ENCODE measurements at regions not wholly inside any gene's neighbourhood (a gene's known extent, or its start where the extent isn't known, plus 50 kb on each side); places are given as distances from the start of the nearest gene placed in this dataset.

DNA sequence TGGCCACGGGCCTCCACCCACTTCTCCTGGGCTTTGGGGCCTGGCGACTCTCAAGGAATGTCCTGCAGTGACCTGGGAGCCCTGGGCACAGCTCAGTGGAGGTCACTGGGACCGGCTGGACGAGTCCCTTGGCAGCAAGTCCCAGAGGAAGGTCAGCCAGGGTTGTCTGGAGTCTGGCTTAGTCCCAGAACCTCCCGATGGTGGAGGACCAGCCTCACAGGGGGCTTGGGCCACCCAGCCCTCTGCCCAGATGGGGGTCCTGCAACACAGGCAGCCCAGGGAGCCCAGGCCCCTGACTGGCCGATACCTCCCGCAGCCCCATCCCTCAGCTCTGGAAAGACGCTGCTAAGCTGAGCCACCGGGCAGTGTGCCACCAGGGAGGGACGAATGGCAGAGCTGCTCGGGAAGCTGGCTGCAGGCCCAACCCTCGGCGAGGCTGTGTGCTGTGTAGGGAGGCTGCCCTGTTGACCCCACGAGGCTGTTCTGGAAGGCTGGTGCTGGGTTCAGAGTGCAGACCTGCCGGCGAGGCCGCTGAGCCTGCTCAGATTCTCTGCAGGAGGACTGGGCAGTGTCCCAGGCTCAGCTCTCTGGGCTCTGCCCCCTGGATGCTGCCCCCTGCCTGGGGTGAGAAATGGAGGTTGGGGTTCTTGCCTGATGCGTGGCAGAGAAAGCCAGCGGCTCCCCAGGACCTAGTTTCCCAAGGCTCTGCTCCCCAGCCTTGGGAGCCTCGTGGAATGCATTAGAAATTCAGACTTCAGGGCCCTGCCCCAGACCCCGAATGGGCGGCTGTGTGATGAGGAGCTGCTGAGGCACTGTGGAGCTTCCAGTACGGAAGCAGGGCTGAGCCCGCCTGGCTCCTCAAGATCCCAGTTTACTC is 61.7 kb downstream of the ADRA2C start:
- H3K4me2 ChIP-seq (replicated peaks; ENCODE audit: extremely low read depth, low read length, poor library complexity, severe bottlenecking): no peak overlapping the region
- H3K9me3 ChIP-seq (replicated peaks in 1 of 2; ENCODE audit: control insufficient read depth in 1 of 2, insufficient read depth in 1 of 2, low read length in 2 of 2): no peaks in the 10 kb centered on the region
- Mint-ChIP-seq H3K9me3 (no peaks in the 10 kb centered on the region), H3K36me3 (no peaks in the 10 kb centered on the region), H3K4me3 (no peak overlapping the region), H3K27me3 (ENCODE audit: low read depth in 3 of 3) (peaks cover 4 to 7% (median 5%) of the 10 kb centered on the region in 3 donors), H3K4me1 (no peaks in the 10 kb centered on the region), H3K27ac (no peak overlapping the region)
- H4K20me1 ChIP-seq (ENCODE audit: insufficient read depth, low read length): no peaks in the 10 kb centered on the region
- no peak overlapping the region for H3K9ac ChIP-seq (ENCODE audit: insufficient read depth, low read length, poor library complexity, severe bottlenecking)
- no peaks in the 10 kb centered on the region for H3K27me3 ChIP-seq (ENCODE audit: control insufficient read depth in 2 of 2, insufficient read depth in 2 of 2, low read length in 2 of 2)
- DNase-seq: no peak
- H3K4me3 ChIP-seq (replicated peaks in 1 of 3; ENCODE audit: low read depth in 2 of 3, low read length in 3 of 3): no peak overlapping the region
- H3K4me1 ChIP-seq (ENCODE audit: control insufficient read depth in 1 of 2, insufficient read depth in 2 of 2, low read length in 2 of 2): no peaks in the 10 kb centered on the region
- WGBS (ENCODE audit: insufficient coverage): 72% methylated on average over 22 of the region's 24 CpGs
- no peaks in the 10 kb centered on the region for H3K79me2 ChIP-seq (ENCODE audit: insufficient read depth, low read length)
- intact Hi-C loops (cut with micrococcal nuclease): no loop called here
- no peaks in the 10 kb centered on the region for H3K36me3 ChIP-seq (replicated peaks in 1 of 2; ENCODE audit: control insufficient read depth in 1 of 2, insufficient read depth in 2 of 2, low read length in 2 of 2)
- TF ChIP-seq CTCF (IDR thresholded peaks at IDR 0.05): no peak
- H2AFZ ChIP-seq (ENCODE audit: insufficient read depth, low read depth, low read length, poor library complexity, severe bottlenecking): no peak overlapping the region
- H3K27ac ChIP-seq (ENCODE audit: low read depth in 1 of 2, low read length in 2 of 2): no peak overlapping the region

DNA sequence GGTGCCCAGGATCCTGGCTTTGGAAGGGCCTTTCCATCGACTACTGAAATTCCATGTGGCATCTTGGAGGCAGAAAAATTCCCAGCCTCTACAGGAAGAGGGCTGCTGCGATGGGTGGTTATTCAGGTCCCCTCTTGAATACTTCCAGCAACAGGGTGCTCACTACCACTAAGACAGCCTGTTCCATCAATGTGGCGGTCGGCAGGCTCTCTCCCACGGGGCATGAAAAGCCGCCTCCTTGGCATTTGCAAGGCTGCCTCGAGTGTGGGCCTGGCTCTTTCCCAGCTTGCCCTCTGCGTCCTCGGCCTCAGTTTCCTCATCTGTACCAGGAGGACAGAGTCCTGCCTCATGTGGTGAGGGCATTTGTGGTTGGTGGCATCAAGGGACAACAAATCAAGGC is 62.4 kb downstream of the ADRA2C start:
- WGBS (ENCODE audit: insufficient coverage): 97% methylated on average over 9 of the region's 9 CpGs
- no peaks in the 10 kb centered on the region for H3K79me2 ChIP-seq (ENCODE audit: insufficient read depth, low read length)
- intact Hi-C loops (cut with micrococcal nuclease): no loop called here
- H3K4me3 Mint-ChIP-seq: no peak overlapping the region
- no peak overlapping the region for H3K27ac ChIP-seq (ENCODE audit: low read depth in 1 of 2, low read length in 2 of 2)
- no peak for DNase-seq
- no peaks in the 10 kb centered on the region for H3K9me3 ChIP-seq (replicated peaks in 1 of 2; ENCODE audit: control insufficient read depth in 1 of 2, insufficient read depth in 1 of 2, low read length in 2 of 2)
- no peaks in the 10 kb centered on the region for H3K27me3 ChIP-seq (ENCODE audit: control insufficient read depth in 2 of 2, insufficient read depth in 2 of 2, low read length in 2 of 2)
- no peak overlapping the region for H3K4me3 ChIP-seq (replicated peaks in 1 of 3; ENCODE audit: low read depth in 2 of 3, low read length in 3 of 3)
- no peaks in the 10 kb centered on the region for H3K36me3 Mint-ChIP-seq
- H3K27ac Mint-ChIP-seq: peak overlapping the region in 1 of 7 donors; percentile 60
- no peak overlapping the region for H2AFZ ChIP-seq (ENCODE audit: insufficient read depth, low read depth, low read length, poor library complexity, severe bottlenecking)
- no peaks in the 10 kb centered on the region for H3K4me1 Mint-ChIP-seq
- H3K36me3 ChIP-seq (replicated peaks in 1 of 2; ENCODE audit: control insufficient read depth in 1 of 2, insufficient read depth in 2 of 2, low read length in 2 of 2): no peaks in the 10 kb centered on the region
- no peaks in the 10 kb centered on the region for H3K4me1 ChIP-seq (ENCODE audit: control insufficient read depth in 1 of 2, insufficient read depth in 2 of 2, low read length in 2 of 2)
- peaks cover 4 to 11% (median 5%) of the 10 kb centered on the region in 3 donors for H3K27me3 Mint-ChIP-seq (ENCODE audit: low read depth in 3 of 3)
- no peak for TF ChIP-seq CTCF (IDR thresholded peaks at IDR 0.05)
- no peaks in the 10 kb centered on the region for H4K20me1 ChIP-seq (ENCODE audit: insufficient read depth, low read length)
- no peaks in the 10 kb centered on the region for H3K9me3 Mint-ChIP-seq
- H3K9ac ChIP-seq (ENCODE audit: insufficient read depth, low read length, poor library complexity, severe bottlenecking): no peak overlapping the region
- no peak overlapping the region for H3K4me2 ChIP-seq (replicated peaks; ENCODE audit: extremely low read depth, low read length, poor library complexity, severe bottlenecking)
